ENCODE measurements at regions not wholly inside any gene's neighbourhood (a gene's known extent, or its start where the extent isn't known, plus 50 kb on each side); places are given as distances from the start of the nearest gene placed in this dataset.

DNA sequence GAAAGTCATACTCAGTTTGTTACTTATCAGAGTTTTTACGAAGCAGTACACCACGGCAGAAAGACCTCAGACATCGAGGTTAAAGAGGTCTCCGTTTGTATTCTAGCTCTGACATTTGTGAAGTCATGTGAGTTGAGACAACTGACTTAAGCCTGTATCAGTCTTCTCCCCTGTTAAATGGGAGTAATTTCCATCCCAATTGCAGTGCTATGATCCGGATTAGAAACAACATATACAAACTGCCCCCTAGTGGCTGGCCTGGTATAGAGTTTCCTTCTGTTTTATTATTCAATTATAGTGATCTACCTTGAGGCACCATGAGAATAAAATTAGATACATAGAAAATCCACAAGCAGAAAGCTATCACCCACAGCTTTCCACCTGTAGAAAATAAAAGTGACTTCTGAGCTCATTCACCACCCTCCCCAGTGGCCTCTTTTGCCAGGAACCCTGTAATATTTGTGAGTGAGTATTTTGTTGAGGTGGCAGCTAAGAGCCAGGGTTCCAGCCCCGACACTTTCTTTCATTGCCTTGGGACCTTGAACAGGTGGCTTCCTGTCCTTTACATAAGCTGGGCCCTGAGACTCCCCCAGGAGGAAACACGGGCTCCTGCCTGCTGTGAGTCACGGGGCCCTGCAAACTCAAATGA, 607.2 kb upstream of the MGMT start:
- Histone ChIP-seq H2AFZ (ENCODE audit: low read length) (no peak overlapping the region), H3K9me2 (ENCODE audit: low read depth, low read length) (no peaks in the 10 kb centered on the region), H4K20me1 (ENCODE audit: insufficient read depth, low read length) (no peaks in the 10 kb centered on the region), H3K79me2 (ENCODE audit: insufficient read depth, low read length) (no peaks in the 10 kb centered on the region), H3K27ac (ENCODE audit: low read depth, low read length, poor library complexity, severe bottlenecking) (no peak overlapping the region), H3K9me3 (ENCODE audit: low read length) (no peaks in the 10 kb centered on the region), H3K4me3 (ENCODE audit: low read depth, low read length, poor library complexity, severe bottlenecking) (no peak overlapping the region), H3K36me3 (ENCODE audit: insufficient read depth, low read length) (no peaks in the 10 kb centered on the region), H3F3A (ENCODE audit: insufficient read depth, low read length) (no peaks in the 10 kb centered on the region), H3K4me2 (ENCODE audit: low read length) (no peak overlapping the region), H3K27me3 (ENCODE audit: insufficient read depth, low read length) (0 out of 2 replicates have a peak, but pooled peaks cover 6% of the 10 kb centered on the region), H3K4me1 (ENCODE audit: insufficient read depth, low read length, severe bottlenecking) (no peaks in the 10 kb centered on the region), H3K9ac (ENCODE audit: low read length) (no peak overlapping the region)
- no peak for TF ChIP-seq EZH2 (IDR thresholded peaks at IDR 0.05; ENCODE audit: borderline replicate concordance, low read length)
- TF ChIP-seq, protein P1, sequence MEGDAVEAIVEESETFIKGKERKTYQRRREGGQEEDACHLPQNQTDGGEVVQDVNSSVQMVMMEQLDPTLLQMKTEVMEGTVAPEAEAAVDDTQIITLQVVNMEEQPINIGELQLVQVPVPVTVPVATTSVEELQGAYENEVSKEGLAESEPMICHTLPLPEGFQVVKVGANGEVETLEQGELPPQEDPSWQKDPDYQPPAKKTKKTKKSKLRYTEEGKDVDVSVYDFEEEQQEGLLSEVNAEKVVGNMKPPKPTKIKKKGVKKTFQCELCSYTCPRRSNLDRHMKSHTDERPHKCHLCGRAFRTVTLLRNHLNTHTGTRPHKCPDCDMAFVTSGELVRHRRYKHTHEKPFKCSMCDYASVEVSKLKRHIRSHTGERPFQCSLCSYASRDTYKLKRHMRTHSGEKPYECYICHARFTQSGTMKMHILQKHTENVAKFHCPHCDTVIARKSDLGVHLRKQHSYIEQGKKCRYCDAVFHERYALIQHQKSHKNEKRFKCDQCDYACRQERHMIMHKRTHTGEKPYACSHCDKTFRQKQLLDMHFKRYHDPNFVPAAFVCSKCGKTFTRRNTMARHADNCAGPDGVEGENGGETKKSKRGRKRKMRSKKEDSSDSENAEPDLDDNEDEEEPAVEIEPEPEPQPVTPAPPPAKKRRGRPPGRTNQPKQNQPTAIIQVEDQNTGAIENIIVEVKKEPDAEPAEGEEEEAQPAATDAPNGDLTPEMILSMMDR (IDR thresholded peaks at IDR 0.05; ENCODE audit: low read length), result peak; percentile 76

DNA sequence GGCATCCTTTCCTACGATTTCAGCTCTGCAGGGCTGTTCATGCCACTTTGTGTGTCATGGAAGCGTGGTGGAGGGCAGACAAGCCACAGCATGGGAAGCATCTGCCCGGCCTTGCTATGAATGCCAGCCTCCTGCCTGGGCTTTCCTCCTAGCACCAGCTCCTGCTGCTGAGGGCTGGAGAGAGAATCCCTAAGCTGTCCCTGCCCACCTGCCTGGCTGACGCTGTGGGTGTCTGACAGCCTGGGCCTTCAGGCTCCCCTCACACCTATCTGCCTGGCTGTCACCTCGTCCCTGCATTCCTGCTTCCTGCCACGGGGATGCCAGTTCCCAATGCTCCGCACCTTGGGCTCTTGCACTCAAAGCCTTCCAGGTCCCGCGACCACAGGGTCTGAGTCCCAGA, 606.5 kb upstream of the MGMT start:
- H3K36me3 ChIP-seq (ENCODE audit: insufficient read depth, low read length), result no peaks in the 10 kb centered on the region
- H3K4me1 ChIP-seq (ENCODE audit: insufficient read depth, low read length, severe bottlenecking), result no peaks in the 10 kb centered on the region
- no peak overlapping the region for H3K4me2 ChIP-seq (ENCODE audit: low read length)
- no peaks in the 10 kb centered on the region for H4K20me1 ChIP-seq (ENCODE audit: insufficient read depth, low read length)
- TF ChIP-seq EZH2 (IDR thresholded peaks at IDR 0.05; ENCODE audit: borderline replicate concordance, low read length), result no peak
- TF ChIP-seq, protein P1 (IDR thresholded peaks at IDR 0.05; ENCODE audit: low read length), result no peak
- no peak overlapping the region for H3K4me3 ChIP-seq (ENCODE audit: low read depth, low read length, poor library complexity, severe bottlenecking)
- H3K27ac ChIP-seq (ENCODE audit: low read depth, low read length, poor library complexity, severe bottlenecking), result no peak overlapping the region
- H3K9ac ChIP-seq (ENCODE audit: low read length), result no peak overlapping the region
- no peaks in the 10 kb centered on the region for H3F3A ChIP-seq (ENCODE audit: insufficient read depth, low read length)
- no peaks in the 10 kb centered on the region for H3K9me2 ChIP-seq (ENCODE audit: low read depth, low read length)
- H2AFZ ChIP-seq (ENCODE audit: low read length), result no peak overlapping the region
- no peaks in the 10 kb centered on the region for H3K79me2 ChIP-seq (ENCODE audit: insufficient read depth, low read length)
- 0 out of 2 replicates have a peak, but pooled peaks cover 6% of the 10 kb centered on the region for H3K27me3 ChIP-seq (ENCODE audit: insufficient read depth, low read length)
- no peaks in the 10 kb centered on the region for H3K9me3 ChIP-seq (ENCODE audit: low read length)

DNA sequence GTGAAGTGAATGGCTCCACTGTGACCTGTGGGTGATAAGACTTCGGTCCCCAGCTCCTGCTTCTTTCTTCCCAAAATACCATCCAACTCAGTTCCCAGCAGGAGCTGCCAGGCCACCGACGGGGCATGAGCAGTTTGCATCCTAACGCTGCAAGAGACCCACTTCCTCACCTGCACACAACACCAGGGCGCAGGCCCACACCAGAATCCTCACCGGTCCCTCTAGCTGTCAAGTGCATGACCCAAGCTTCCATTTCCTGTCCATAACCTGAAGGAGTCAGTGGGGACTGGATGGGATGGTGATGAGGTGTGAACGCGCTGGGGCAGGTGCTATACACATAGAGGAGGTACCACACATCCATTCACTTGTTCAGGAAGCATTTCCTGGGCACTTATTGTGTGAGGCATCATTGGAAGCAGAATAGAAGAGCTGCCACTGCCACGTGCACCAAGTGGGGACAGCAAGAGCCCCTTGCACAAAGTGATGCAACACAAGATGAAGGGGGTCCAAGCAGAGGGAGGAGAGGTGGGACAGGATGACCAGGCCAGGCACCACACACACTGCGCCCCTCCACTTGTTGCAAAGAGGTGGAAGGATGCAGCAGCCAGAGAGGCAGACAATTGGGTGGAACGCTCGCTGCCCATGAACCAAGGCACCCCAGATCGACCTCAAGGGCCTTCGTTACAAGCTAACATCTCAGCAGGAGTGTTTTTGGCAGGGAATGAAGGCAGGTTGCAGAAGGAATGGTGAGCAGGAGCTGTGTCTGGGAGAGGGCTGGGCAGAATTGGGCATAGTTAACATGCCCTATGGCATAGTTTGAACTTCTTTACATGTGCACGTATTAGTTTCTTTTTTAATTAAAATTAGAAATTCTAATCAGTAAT, 605.8 kb upstream of the MGMT start:
- 0 out of 2 replicates have a peak, but pooled peaks cover 6% of the 10 kb centered on the region for H3K27me3 ChIP-seq (ENCODE audit: insufficient read depth, low read length)
- H3K9me2 ChIP-seq (ENCODE audit: low read depth, low read length), result no peaks in the 10 kb centered on the region
- no peak overlapping the region for H3K4me2 ChIP-seq (ENCODE audit: low read length)
- no peak overlapping the region for H3K4me3 ChIP-seq (ENCODE audit: low read depth, low read length, poor library complexity, severe bottlenecking)
- H3K79me2 ChIP-seq (ENCODE audit: insufficient read depth, low read length), result no peaks in the 10 kb centered on the region
- no peaks in the 10 kb centered on the region for H3K9me3 ChIP-seq (ENCODE audit: low read length)
- H3F3A ChIP-seq (ENCODE audit: insufficient read depth, low read length), result no peaks in the 10 kb centered on the region
- TF ChIP-seq EZH2 (IDR thresholded peaks at IDR 0.05; ENCODE audit: borderline replicate concordance, low read length), result no peak
- TF ChIP-seq, protein P1 (IDR thresholded peaks at IDR 0.05; ENCODE audit: low read length), result no peak
- H3K4me1 ChIP-seq (ENCODE audit: insufficient read depth, low read length, severe bottlenecking), result no peaks in the 10 kb centered on the region
- H3K36me3 ChIP-seq (ENCODE audit: insufficient read depth, low read length), result no peaks in the 10 kb centered on the region
- no peak overlapping the region for H2AFZ ChIP-seq (ENCODE audit: low read length)
- H4K20me1 ChIP-seq (ENCODE audit: insufficient read depth, low read length), result no peaks in the 10 kb centered on the region
- H3K27ac ChIP-seq (ENCODE audit: low read depth, low read length, poor library complexity, severe bottlenecking), result no peak overlapping the region
- no peak overlapping the region for H3K9ac ChIP-seq (ENCODE audit: low read length)
